Mesothelial cell of epicardium (in vitro differentiated cells): ENCODE measurements at regions not wholly inside any gene's neighbourhood (a gene's known extent, or its start where the extent isn't known, plus 50 kb on each side); places are given as distances from the start of the nearest gene placed in this dataset.
A peak's percentile ranks its signal among the peaks of the same experiment; 100 is the strongest.

Source experiments
- DNase-seq, 2 experiments: peaks; one replicate each; pipeline ENCODE4 v3.0.0; 2021; ENCODE audit warnings: low spot score in 2 of 2; ENCODE audit not compliant: unreplicated experiment in 2 of 2
- H3K27ac Mint-ChIP-seq: 2 replicates; pipeline ENCODE4 v1.8.0; 2021; ENCODE audit warnings: mixed read lengths
- H3K27me3 Mint-ChIP-seq: 2 replicates; pipeline ENCODE4 v1.8.0; 2021; ENCODE audit warnings: low read depth, mixed read lengths
- H3K36me3 Mint-ChIP-seq: 2 replicates; pipeline ENCODE4 v1.8.0; 2021; ENCODE audit warnings: mixed read lengths
- H3K4me1 Mint-ChIP-seq: 2 replicates; pipeline ENCODE4 v1.8.0; 2021; ENCODE audit warnings: mixed read lengths
- H3K4me3 Mint-ChIP-seq: 2 replicates; pipeline ENCODE4 v1.8.0; 2021; ENCODE audit warnings: mild to moderate bottlenecking, moderate library complexity, mixed read lengths
- H3K9me3 Mint-ChIP-seq: 2 replicates; pipeline ENCODE4 v1.8.0; 2021; ENCODE audit warnings: mixed read lengths
- CTCF ChIP-seq: fragments of 200-600 bp; sonication (generic); IDR thresholded peaks from one replicate; pipeline ENCODE4 v1.5.0; 2021; ENCODE audit warnings: antibody characterized with exemption; ENCODE audit not compliant: unreplicated experiment

- H3K27me3 Mint-ChIP-seq: no peaks in the 10 kb centered on the region
- no peak for TF ChIP-seq CTCF
- H3K36me3 Mint-ChIP-seq: no peaks in the 10 kb centered on the region
- H3K9me3 Mint-ChIP-seq: peaks cover 4% of the 10 kb centered on the region
- no peak for DNase-seq
- H3K4me1 Mint-ChIP-seq: no peaks in the 10 kb centered on the region
- no peak overlapping the region for H3K27ac Mint-ChIP-seq
- H3K4me3 Mint-ChIP-seq: no peak overlapping the region
These were observed 103.1 kb upstream of the PARD3 start for GRCh38 chr10:34918060-34918775.

DNA sequence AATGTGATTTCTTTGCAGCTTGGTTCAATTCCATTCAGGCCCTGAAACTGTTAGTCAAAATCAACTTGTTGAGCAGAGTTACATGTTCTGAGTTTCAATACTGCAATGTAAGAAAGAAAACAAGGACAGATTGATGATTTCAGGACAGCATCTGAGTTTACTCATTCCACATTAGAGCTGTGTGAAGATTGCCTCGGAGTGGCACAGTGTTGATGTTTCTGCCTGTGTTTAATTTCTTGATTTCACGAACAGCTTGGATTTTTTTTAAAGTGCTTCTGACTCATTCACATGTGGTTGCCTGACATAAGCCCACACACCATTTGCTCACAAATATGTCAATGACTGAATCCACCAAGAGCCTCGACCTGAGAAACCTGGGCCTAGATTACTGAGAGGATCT, 101.2 kb upstream of the PARD3 start:
- no peak overlapping the region for H3K4me3 Mint-ChIP-seq
- no peaks in the 10 kb centered on the region for H3K27me3 Mint-ChIP-seq
- H3K27ac Mint-ChIP-seq: no peak overlapping the region
- H3K4me1 Mint-ChIP-seq: no peaks in the 10 kb centered on the region
- H3K9me3 Mint-ChIP-seq: no peaks in the 10 kb centered on the region
- H3K36me3 Mint-ChIP-seq: no peaks in the 10 kb centered on the region
- TF ChIP-seq CTCF: no peak
- DNase-seq: no peak

- H3K4me3 Mint-ChIP-seq: no peak overlapping the region
- no peaks in the 10 kb centered on the region for H3K9me3 Mint-ChIP-seq
- H3K36me3 Mint-ChIP-seq: no peaks in the 10 kb centered on the region
- DNase-seq: no peak
- H3K27me3 Mint-ChIP-seq: no peaks in the 10 kb centered on the region
- peaks cover 18% of the 10 kb centered on the region for H3K4me1 Mint-ChIP-seq
- no peak for TF ChIP-seq CTCF
- H3K27ac Mint-ChIP-seq: no peak overlapping the region
These were observed 97.7 kb upstream of the PARD3 start for GRCh38 chr10:34912771-34913170.

- no peaks in the 10 kb centered on the region for H3K9me3 Mint-ChIP-seq
- peaks cover 21% of the 10 kb centered on the region for H3K4me1 Mint-ChIP-seq
- H3K4me3 Mint-ChIP-seq: no peak overlapping the region
- no peaks in the 10 kb centered on the region for H3K36me3 Mint-ChIP-seq
- DNase-seq: no peak
- no peak overlapping the region for H3K27ac Mint-ChIP-seq
- no peak for TF ChIP-seq CTCF
- no peaks in the 10 kb centered on the region for H3K27me3 Mint-ChIP-seq
These were observed 96.6 kb upstream of the PARD3 start for GRCh38 chr10:34911661-34912205.

DNA sequence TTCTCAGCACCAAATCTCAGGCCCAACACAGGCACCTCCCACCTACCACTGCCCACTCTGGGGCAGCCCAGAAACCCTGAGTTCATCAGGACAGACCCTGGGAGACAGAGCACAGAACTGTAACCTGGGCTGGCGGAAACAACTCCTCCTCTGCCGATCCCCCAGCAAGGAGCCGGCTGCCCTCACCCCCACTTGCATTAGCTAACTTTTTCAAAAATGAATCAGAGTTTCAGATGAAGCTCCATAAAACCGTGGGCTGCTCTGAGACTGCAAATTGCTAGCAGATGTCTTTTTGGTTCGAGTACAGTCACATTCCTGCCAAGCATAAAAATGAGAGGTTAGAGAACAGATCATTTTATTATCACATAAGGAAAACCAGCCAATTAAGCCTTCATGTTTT, 93.4 kb upstream of the PARD3 start:
- H3K36me3 Mint-ChIP-seq: no peaks in the 10 kb centered on the region
- H3K27me3 Mint-ChIP-seq: no peaks in the 10 kb centered on the region
- H3K27ac Mint-ChIP-seq: peak overlapping the region; percentile 90
- peaks cover 41% of the 10 kb centered on the region for H3K4me1 Mint-ChIP-seq
- DNase-seq: no peak
- no peaks in the 10 kb centered on the region for H3K9me3 Mint-ChIP-seq
- no peak for TF ChIP-seq CTCF
- H3K4me3 Mint-ChIP-seq: no peak overlapping the region
